ENCODE measurements at regions not wholly inside any gene's neighbourhood (a gene's known extent, or its start where the extent isn't known, plus 50 kb on each side); places are given as distances from the start of the nearest gene placed in this dataset.
"Not testable (repeated sequence)": the region's sequence is repeated elsewhere in the genome, so short reads cannot be mapped to it uniquely, and the experiment has no call there.

- no peak for DNase-seq (ENCODE audit: low read depth)
- Histone ChIP-seq H3K27me3 (ENCODE audit: control insufficient read depth, insufficient read depth, low read length) (no peaks in the 10 kb centered on the region), H3K36me3 (ENCODE audit: control insufficient read depth, insufficient read depth, low read length) (no peaks in the 10 kb centered on the region), H3K4me3 (ENCODE audit: low read depth, low read length) (no peak overlapping the region)
- no peak for TF ChIP-seq CTCF (IDR thresholded peaks at IDR 0.05; ENCODE audit: insufficient read depth, low read length, severe bottlenecking)
- FAIRE-seq = no peak
Measured at GRCh38 chr17:27089929-27090247, 204.0 kb upstream of the WSB1 start.

- not testable (repeated sequence) for DNase-seq (ENCODE audit: low read depth); H3K4me3 ChIP-seq (ENCODE audit: low read depth, low read length); FAIRE-seq; H3K36me3 ChIP-seq (ENCODE audit: control insufficient read depth, insufficient read depth, low read length); H3K27me3 ChIP-seq (ENCODE audit: control insufficient read depth, insufficient read depth, low read length)
Measured at GRCh38 chr17:27090450-27091042, 203.4 kb upstream of the WSB1 start.

- DNase-seq (ENCODE audit: low read depth) (no peak), FAIRE-seq (peak; percentile 64)
- Histone ChIP-seq H3K36me3 (ENCODE audit: control insufficient read depth, insufficient read depth, low read length) (no peaks in the 10 kb centered on the region), H3K4me3 (ENCODE audit: low read depth, low read length) (no peak overlapping the region), H3K27me3 (ENCODE audit: control insufficient read depth, insufficient read depth, low read length) (no peaks in the 10 kb centered on the region)
- TF ChIP-seq CTCF (IDR thresholded peaks at IDR 0.05; ENCODE audit: insufficient read depth, low read length, severe bottlenecking) = no peak
Measured at GRCh38 chr17:27091043-27091497, 202.8 kb upstream of the WSB1 start.

GRCh38 chr17:27094179-27094578 is 199.7 kb upstream of the WSB1 start:
- not testable (repeated sequence) for DNase-seq (ENCODE audit: low read depth); FAIRE-seq; H3K36me3 ChIP-seq (ENCODE audit: control insufficient read depth, insufficient read depth, low read length); H3K4me3 ChIP-seq (ENCODE audit: low read depth, low read length); H3K27me3 ChIP-seq (ENCODE audit: control insufficient read depth, insufficient read depth, low read length)

- FAIRE-seq; H3K36me3 ChIP-seq (ENCODE audit: control insufficient read depth, insufficient read depth, low read length); H3K27me3 ChIP-seq (ENCODE audit: control insufficient read depth, insufficient read depth, low read length); DNase-seq (ENCODE audit: low read depth); H3K4me3 ChIP-seq (ENCODE audit: low read depth, low read length): not testable (repeated sequence)
Measured at GRCh38 chr17:27095821-27096220, 198.1 kb upstream of the WSB1 start.

GRCh38 chr17:27099266-27099665 is 194.6 kb upstream of the WSB1 start:
- not testable (repeated sequence) for DNase-seq (ENCODE audit: low read depth); H3K27me3 ChIP-seq (ENCODE audit: control insufficient read depth, insufficient read depth, low read length); H3K4me3 ChIP-seq (ENCODE audit: low read depth, low read length); H3K36me3 ChIP-seq (ENCODE audit: control insufficient read depth, insufficient read depth, low read length); FAIRE-seq

GRCh38 chr17:27104605-27105221 is 189.2 kb upstream of the WSB1 start:
- not testable (repeated sequence) for FAIRE-seq; DNase-seq (ENCODE audit: low read depth); H3K4me3 ChIP-seq (ENCODE audit: low read depth, low read length)

GRCh38 chr17:27105636-27106035 is 188.3 kb upstream of the WSB1 start:
- TF ChIP-seq CTCF (IDR thresholded peaks at IDR 0.05; ENCODE audit: insufficient read depth, low read length, severe bottlenecking) = no peak
- Histone ChIP-seq H3K4me3 (ENCODE audit: low read depth, low read length) (no peak overlapping the region), H3K27me3 (ENCODE audit: control insufficient read depth, insufficient read depth, low read length) (no peaks in the 10 kb centered on the region), H3K36me3 (ENCODE audit: control insufficient read depth, insufficient read depth, low read length) (no peaks in the 10 kb centered on the region)
- DNase-seq (ENCODE audit: low read depth) = peak; percentile 64
- no peak for FAIRE-seq

More at GRCh38 chr17:27104605-27105221, 189.2 kb upstream of the WSB1 start:
- H3K36me3 ChIP-seq (ENCODE audit: control insufficient read depth, insufficient read depth, low read length); H3K27me3 ChIP-seq (ENCODE audit: control insufficient read depth, insufficient read depth, low read length): not testable (repeated sequence)

Data from bronchial epithelial cell (primary cell).